ENCODE measurements at regions not wholly inside any gene's neighbourhood (a gene's known extent, or its start where the extent isn't known, plus 50 kb on each side); places are given as distances from the start of the nearest gene placed in this dataset.

DNA sequence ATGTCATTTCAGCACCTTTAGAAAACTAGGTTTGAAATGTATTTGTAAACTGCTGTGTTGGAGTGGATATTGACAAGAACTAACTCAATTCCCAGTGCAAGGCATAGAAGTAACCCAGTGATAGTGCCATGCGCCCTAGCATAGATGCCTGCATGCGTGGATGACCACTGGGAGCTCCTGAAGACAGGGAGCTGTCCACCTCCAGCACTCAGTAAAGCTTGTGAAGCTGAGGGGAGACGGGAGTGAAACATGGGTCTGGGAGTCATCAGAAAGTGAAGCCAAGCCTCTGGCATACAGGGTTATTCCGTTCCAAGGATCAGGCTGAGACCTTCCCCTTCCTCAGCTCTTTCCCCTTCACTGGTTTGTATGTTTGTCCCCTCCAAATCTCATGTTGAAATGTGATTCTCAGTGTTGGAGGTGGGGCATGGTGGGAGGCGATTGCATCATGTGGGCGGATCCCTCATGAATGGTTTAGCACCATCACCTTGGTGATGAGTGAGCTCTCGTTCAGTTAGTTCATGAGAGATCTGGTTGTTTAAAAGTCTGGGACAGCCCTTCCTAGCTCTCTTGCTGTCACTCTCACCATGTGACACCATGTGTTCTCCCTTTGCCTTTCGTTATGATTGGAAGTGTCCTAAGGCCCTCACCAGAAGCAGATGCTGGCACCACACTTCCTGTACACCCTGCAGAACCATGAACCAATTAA lies 146.5 kb upstream of the FERMT1 start:
- TF ChIP-seq POLR2AphosphoS5 (IDR thresholded peaks at IDR 0.05; ENCODE audit: low read depth, low read length) (no peak), PAX5 (IDR thresholded peaks at IDR 0.05; ENCODE audit: insufficient read depth, low read length, severe bottlenecking) (no peak), TAF1 (IDR thresholded peaks at IDR 0.05; ENCODE audit: low read depth, low read length) (no peak)
- no peak for DNase-seq (ENCODE audit: insufficient read length, low spot score)
- no peak for FAIRE-seq

DNA sequence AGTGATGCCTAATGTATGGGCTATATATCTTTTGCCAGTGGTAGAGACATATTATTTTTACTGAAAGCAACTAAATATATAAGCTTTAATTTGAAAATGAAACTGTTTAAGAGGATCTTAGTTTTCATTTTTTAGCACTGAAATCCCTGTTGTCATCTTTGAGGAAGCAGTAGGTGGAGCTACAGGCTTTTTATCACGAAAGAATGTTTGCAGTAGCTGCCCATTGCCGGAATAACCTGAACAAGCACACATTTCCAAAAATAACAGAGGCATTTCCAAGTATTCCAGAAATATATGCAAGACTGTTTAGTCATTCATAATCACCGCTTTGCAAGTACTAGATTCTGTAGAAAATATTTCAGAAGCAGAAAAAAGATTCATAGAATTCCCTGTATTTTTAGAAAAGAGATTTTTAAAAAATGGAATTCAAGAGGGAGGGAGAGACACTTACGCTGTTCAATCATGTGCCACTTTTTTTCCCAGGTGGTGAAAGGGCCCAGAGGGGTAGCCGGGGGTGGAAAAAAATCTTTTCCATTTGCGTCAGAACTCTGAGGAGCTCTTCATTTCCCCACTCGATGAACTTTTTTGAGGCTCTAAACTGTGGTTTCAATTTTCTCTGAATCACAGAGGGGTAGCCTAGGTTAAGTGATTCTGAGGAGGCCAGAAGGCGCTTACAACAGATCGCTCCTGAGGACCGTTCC lies 142.5 kb upstream of the FERMT1 start:
- TF ChIP-seq POLR2AphosphoS5 (IDR thresholded peaks at IDR 0.05; ENCODE audit: low read depth, low read length) (no peak), POLR2A (IDR thresholded peaks at IDR 0.05; ENCODE audit: low read depth, low read length) (no peak), TAF1 (IDR thresholded peaks at IDR 0.05; ENCODE audit: low read depth, low read length) (no peak), PAX5 (IDR thresholded peaks at IDR 0.05; ENCODE audit: insufficient read depth, low read length, severe bottlenecking) (no peak), POU2F2 (IDR thresholded peaks at IDR 0.05; ENCODE audit: low read depth, low read length) (no peak), SPI1 (IDR thresholded peaks at IDR 0.05; ENCODE audit: low read depth, low read length) (no peak)
- DNase-seq (ENCODE audit: insufficient read length, low spot score) (no peak), FAIRE-seq (no peak)

DNA sequence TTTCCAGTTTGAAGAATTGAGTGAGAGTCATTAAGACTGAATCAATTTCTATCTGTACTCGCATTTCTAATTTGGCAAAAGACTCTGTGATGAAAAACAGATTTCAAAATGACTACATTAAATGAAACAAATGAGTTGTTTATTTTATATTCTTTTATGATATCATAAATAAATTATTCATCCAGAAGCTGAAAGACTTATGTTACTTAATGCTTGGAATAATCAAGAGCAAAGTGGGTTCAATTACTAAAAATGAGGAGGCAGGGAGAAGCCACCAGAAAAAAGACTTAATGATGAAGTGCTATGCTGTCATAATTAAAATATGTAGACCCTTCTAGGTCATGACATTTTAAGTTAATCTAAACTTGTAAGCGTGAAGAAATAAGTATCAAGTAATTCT lies 130.6 kb upstream of the FERMT1 start:
- FAIRE-seq (no peak), DNase-seq (ENCODE audit: insufficient read length, low spot score) (no peak)
- TF ChIP-seq TAF1 (IDR thresholded peaks at IDR 0.05; ENCODE audit: low read depth, low read length) (no peak), POU2F2 (IDR thresholded peaks at IDR 0.05; ENCODE audit: low read depth, low read length) (no peak), POLR2AphosphoS5 (IDR thresholded peaks at IDR 0.05; ENCODE audit: low read depth, low read length) (no peak), POLR2A (IDR thresholded peaks at IDR 0.05; ENCODE audit: low read depth, low read length) (no peak), SPI1 (IDR thresholded peaks at IDR 0.05; ENCODE audit: low read depth, low read length) (no peak)

DNA sequence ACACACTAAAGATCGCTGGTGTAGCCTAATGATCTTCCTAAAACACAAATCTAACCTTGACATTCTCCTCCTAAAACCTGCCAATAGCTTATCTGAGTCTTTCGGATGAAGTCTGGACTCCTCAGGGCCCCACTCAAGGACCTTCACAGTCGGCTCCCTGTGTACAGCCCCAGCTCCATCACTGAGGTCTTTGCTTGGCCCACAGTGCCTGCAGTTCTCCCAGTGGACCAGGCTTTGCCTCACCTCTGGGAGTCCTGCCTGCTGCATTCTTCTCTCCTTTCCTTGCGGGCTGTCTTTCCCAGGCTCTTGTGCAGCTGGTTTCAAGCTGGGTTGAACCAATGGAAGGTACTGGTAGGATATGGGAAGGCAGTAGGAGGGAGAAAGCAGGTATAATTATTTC lies 122.6 kb upstream of the FERMT1 start:
- TF ChIP-seq TAF1 (IDR thresholded peaks at IDR 0.05; ENCODE audit: low read depth, low read length) (no peak), PAX5 (IDR thresholded peaks at IDR 0.05; ENCODE audit: insufficient read depth, low read length, severe bottlenecking) (no peak), POLR2A (IDR thresholded peaks at IDR 0.05; ENCODE audit: low read depth, low read length) (no peak)
- FAIRE-seq (no peak), DNase-seq (ENCODE audit: insufficient read length, low spot score) (no peak)

DNA sequence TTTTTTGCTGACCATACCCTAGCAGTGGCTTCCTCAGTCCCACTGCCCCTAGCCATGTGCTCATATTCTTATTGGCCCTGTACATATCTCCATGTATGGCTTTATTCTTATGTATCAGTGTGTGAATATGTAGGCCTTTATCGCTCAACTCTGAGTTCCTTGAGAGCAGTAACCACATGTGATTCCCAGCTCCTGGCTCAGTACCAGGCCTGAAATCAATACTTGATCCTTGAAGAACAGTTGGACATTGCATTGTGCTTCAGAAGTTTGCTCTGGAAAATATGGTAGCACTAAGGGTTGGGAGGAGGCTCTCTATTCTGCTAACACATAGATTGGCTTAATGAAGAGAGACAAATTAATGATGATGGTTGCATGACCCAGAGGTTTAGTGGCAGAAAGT lies 118.8 kb upstream of the FERMT1 start:
- FAIRE-seq (no peak), DNase-seq (ENCODE audit: insufficient read length, low spot score) (no peak)
- TF ChIP-seq POU2F2 (IDR thresholded peaks at IDR 0.05; ENCODE audit: low read depth, low read length) (no peak), POLR2AphosphoS5 (IDR thresholded peaks at IDR 0.05; ENCODE audit: low read depth, low read length) (no peak), POLR2A (IDR thresholded peaks at IDR 0.05; ENCODE audit: low read depth, low read length) (no peak), TAF1 (IDR thresholded peaks at IDR 0.05; ENCODE audit: low read depth, low read length) (no peak), SPI1 (IDR thresholded peaks at IDR 0.05; ENCODE audit: low read depth, low read length) (no peak), PAX5 (IDR thresholded peaks at IDR 0.05; ENCODE audit: insufficient read depth, low read length, severe bottlenecking) (no peak)

DNA sequence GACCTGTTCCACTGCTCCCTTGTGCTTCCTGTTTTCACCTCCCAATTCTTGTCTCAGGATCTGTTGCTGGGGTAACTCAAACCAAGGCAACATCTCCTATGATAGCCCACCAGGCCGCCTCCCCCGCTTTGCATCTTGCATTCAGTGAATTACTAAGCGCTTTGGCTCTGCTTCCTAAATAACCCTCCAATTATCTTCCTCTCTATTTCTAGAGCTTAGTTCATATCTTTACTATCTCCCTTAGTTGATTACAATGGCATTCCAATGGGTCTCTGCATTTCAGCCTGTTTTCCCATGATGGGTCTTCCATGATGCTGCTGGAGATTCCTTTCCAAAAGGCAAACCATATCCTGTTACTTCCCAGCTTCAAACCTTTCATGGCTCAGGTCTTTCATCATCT lies 117.2 kb upstream of the FERMT1 start:
- TF ChIP-seq POLR2A (IDR thresholded peaks at IDR 0.05; ENCODE audit: low read depth, low read length), result no peak
- no peak for TF ChIP-seq TAF1 (IDR thresholded peaks at IDR 0.05; ENCODE audit: low read depth, low read length)
- no peak for TF ChIP-seq POLR2AphosphoS5 (IDR thresholded peaks at IDR 0.05; ENCODE audit: low read depth, low read length)
- no peak for TF ChIP-seq POU2F2 (IDR thresholded peaks at IDR 0.05; ENCODE audit: low read depth, low read length)
- TF ChIP-seq SPI1 (IDR thresholded peaks at IDR 0.05; ENCODE audit: low read depth, low read length), result no peak
- TF ChIP-seq PAX5 (IDR thresholded peaks at IDR 0.05; ENCODE audit: insufficient read depth, low read length, severe bottlenecking), result no peak
- DNase-seq (ENCODE audit: insufficient read length, low spot score) (no peak), FAIRE-seq (no peak)

DNA sequence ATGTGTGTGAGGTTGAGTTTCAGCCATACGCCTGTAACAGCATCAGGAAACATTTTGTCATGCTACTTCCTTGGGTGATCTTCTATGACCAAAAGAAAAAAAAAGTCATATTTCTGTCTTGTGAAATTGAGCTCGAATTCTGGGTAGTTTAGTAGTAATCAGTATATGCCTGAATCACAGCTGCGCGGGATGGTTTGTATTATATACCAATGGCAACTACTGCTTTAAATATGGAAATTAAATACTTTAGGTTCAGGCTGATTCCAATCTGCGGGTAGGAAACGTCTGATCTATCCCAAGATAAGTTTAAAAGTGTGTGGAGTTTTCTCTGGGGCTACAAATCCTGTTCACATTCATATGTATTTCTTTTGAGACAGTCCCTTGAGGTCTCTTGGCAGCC lies 115.6 kb upstream of the FERMT1 start:
- FAIRE-seq (no peak), DNase-seq (ENCODE audit: insufficient read length, low spot score) (no peak)
- TF ChIP-seq TAF1 (IDR thresholded peaks at IDR 0.05; ENCODE audit: low read depth, low read length) (no peak), POLR2AphosphoS5 (IDR thresholded peaks at IDR 0.05; ENCODE audit: low read depth, low read length) (no peak), PAX5 (IDR thresholded peaks at IDR 0.05; ENCODE audit: insufficient read depth, low read length, severe bottlenecking) (no peak), POLR2A (IDR thresholded peaks at IDR 0.05; ENCODE audit: low read depth, low read length) (no peak), SPI1 (IDR thresholded peaks at IDR 0.05; ENCODE audit: low read depth, low read length) (no peak), POU2F2 (IDR thresholded peaks at IDR 0.05; ENCODE audit: low read depth, low read length) (no peak)

DNA sequence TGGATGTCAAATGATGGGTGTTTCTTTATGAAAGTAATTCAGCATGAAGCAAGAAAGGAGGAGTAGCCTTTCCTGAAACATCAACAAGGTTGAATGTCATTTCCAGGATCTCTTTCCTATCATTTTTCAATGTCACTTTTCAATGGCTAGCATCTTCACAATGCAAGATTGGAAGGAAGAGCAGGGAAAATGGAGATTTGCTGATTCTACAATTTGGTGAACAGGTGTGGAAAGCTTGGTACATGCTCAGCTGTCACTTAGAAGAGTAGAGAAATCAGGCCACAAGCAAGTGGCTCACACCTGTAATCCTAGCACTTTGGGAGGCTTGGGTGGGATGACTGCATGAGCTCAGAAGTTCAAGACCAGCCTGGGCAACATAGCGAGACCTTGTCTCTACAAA lies 112.7 kb upstream of the FERMT1 start:
- DNase-seq (ENCODE audit: insufficient read length, low spot score), result no peak
- TF ChIP-seq PAX5 (IDR thresholded peaks at IDR 0.05; ENCODE audit: insufficient read depth, low read length, severe bottlenecking) (no peak), POU2F2 (IDR thresholded peaks at IDR 0.05; ENCODE audit: low read depth, low read length) (no peak), POLR2AphosphoS5 (IDR thresholded peaks at IDR 0.05; ENCODE audit: low read depth, low read length) (no peak), POLR2A (IDR thresholded peaks at IDR 0.05; ENCODE audit: low read depth, low read length) (no peak), SPI1 (IDR thresholded peaks at IDR 0.05; ENCODE audit: low read depth, low read length) (no peak), TAF1 (IDR thresholded peaks at IDR 0.05; ENCODE audit: low read depth, low read length) (no peak)
- no peak for FAIRE-seq

DNA sequence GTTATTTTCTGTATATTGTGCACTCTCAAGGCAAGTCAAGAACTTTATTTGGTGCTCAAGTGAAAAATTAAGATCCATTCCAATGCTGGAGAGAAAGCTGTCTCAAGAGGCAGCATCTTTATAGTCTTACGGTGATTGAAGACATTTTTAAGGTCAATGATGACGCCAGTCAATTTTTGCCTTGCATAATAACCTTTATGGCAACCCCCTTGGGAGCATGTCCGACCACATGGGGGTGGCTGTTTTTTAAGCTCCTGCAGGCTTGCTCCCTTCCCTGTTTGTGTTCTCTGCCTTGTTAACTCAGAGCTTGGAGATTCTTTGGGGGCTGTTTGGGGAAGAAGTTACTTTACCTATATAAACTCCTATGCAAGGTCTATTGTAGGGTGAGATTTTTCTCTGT lies 109.6 kb upstream of the FERMT1 start:
- no peak for FAIRE-seq
- TF ChIP-seq POU2F2 (IDR thresholded peaks at IDR 0.05; ENCODE audit: low read depth, low read length) (no peak), POLR2A (IDR thresholded peaks at IDR 0.05; ENCODE audit: low read depth, low read length) (no peak), TAF1 (IDR thresholded peaks at IDR 0.05; ENCODE audit: low read depth, low read length) (no peak), POLR2AphosphoS5 (IDR thresholded peaks at IDR 0.05; ENCODE audit: low read depth, low read length) (no peak), SPI1 (IDR thresholded peaks at IDR 0.05; ENCODE audit: low read depth, low read length) (no peak), PAX5 (IDR thresholded peaks at IDR 0.05; ENCODE audit: insufficient read depth, low read length, severe bottlenecking) (no peak)
- no peak for DNase-seq (ENCODE audit: insufficient read length, low spot score)

DNA sequence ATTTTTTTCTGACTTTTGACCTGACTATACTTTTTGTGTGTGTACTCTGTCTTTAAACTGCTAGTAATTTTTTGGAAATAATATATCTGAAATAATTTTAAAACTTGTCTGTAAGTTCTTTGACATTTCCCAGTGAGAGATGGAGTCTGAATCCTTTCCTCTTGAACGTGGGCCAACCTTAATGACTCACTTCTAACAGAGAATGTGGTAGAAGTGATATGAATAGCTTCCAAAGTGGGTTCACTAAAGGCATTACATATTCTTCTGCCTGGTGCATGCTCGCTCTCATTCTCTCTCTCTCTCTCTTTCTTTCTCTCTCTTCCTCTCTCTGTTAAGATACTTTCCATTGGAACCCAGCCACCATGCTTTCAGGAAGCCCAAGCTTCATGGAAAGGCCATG lies 108.7 kb upstream of the FERMT1 start:
- FAIRE-seq, result no peak
- no peak for DNase-seq (ENCODE audit: insufficient read length, low spot score)
- TF ChIP-seq PAX5 (IDR thresholded peaks at IDR 0.05; ENCODE audit: insufficient read depth, low read length, severe bottlenecking), result no peak

Data from GM12891 (cell line).